Hippocampal formation (tissue), 2 donors: ENCODE measurements at regions not wholly inside any gene's neighbourhood (a gene's known extent, or its start where the extent isn't known, plus 50 kb on each side); places are given as distances from the start of the nearest gene placed in this dataset.

Experiments used
- DNase-seq, 2 donors: peaks; one replicate each; lab custom pipeline; 2025; lab: John Stamatoyannopoulos, UW

GRCh38 chr2:58914733-58915505, 673.8 kb upstream of the FANCL start:
- DNase-seq = no peak

GRCh38 chr2:58913082-58913726, 672.1 kb upstream of the FANCL start:
- no peak for DNase-seq

GRCh38 chr2:58911877-58912276, 670.8 kb upstream of the FANCL start:
- no peak for DNase-seq

GRCh38 chr2:58908501-58909154, 667.5 kb upstream of the FANCL start:
- DNase-seq = no peak

GRCh38 chr2:58907644-58908043, 666.5 kb upstream of the FANCL start:
- no peak for DNase-seq

GRCh38 chr2:58906081-58906645, 665.0 kb upstream of the FANCL start:
- DNase-seq = no peak

- no peak for DNase-seq
Measured at GRCh38 chr2:58904095-58904494, 663.0 kb upstream of the FANCL start.

- no peak for DNase-seq
Measured at GRCh38 chr2:58903427-58903826, 662.3 kb upstream of the FANCL start.

- peak in 1 of 2 donors; percentile 13 for DNase-seq
Measured at GRCh38 chr2:58900246-58901027, 659.3 kb upstream of the FANCL start.

GRCh38 chr2:58899692-58900091, 658.6 kb upstream of the FANCL start:
- no peak for DNase-seq

GRCh38 chr2:58896638-58897037, 655.5 kb upstream of the FANCL start:
- no peak for DNase-seq

- peak in 1 of 2 donors; percentile 4 for DNase-seq
Measured at GRCh38 chr2:58895857-58896256, 654.7 kb upstream of the FANCL start.

GRCh38 chr2:58893656-58894351, 652.7 kb upstream of the FANCL start:
- DNase-seq = peak; percentile 4 to 31

- DNase-seq = no peak
Measured at GRCh38 chr2:58891828-58892377, 650.8 kb upstream of the FANCL start.

GRCh38 chr2:58890865-58891525, 649.9 kb upstream of the FANCL start:
- DNase-seq = no peak

GRCh38 chr2:58886009-58886408, 644.9 kb upstream of the FANCL start:
- DNase-seq = no peak

- DNase-seq = no peak
Measured at GRCh38 chr2:58879834-58880233, 638.7 kb upstream of the FANCL start.

GRCh38 chr2:58878778-58879177, 637.7 kb upstream of the FANCL start:
- no peak for DNase-seq

- no peak for DNase-seq
Measured at GRCh38 chr2:58876126-58876525, 635.0 kb upstream of the FANCL start.

- peak in 1 of 2 donors; percentile 12 for DNase-seq
Measured at GRCh38 chr2:58875436-58875835, 634.3 kb upstream of the FANCL start.
